GM18498 (cell line): ENCODE measurements at regions not wholly inside any gene's neighbourhood (a gene's known extent, or its start where the extent isn't known, plus 50 kb on each side); places are given as distances from the start of the nearest gene placed in this dataset.

Experiments used
- ATAC-seq: cut with Tn5 transposase; IDR thresholded peaks from one replicate; pipeline ENCODE4 v1.9.1; 2021; ENCODE audit warnings: mild to moderate bottlenecking, moderate library complexity; ENCODE audit not compliant: unreplicated experiment

- no peak for ATAC-seq
These were observed 556.9 kb upstream of the SETBP1 start for GRCh38 chr18:44123743-44124142.

- ATAC-seq, result no peak
These were observed 555.2 kb upstream of the SETBP1 start for GRCh38 chr18:44125446-44125845.

GRCh38 chr18:44126598-44126997 lies 554.1 kb upstream of the SETBP1 start:
- ATAC-seq, result no peak

GRCh38 chr18:44128365-44128764 lies 552.3 kb upstream of the SETBP1 start:
- no peak for ATAC-seq

- ATAC-seq, result no peak
These were observed 550.2 kb upstream of the SETBP1 start for GRCh38 chr18:44130376-44130942.

GRCh38 chr18:44133483-44133882 lies 547.2 kb upstream of the SETBP1 start:
- ATAC-seq, result no peak

- no peak for ATAC-seq
These were observed 546.2 kb upstream of the SETBP1 start for GRCh38 chr18:44134447-44134846.

- ATAC-seq, result no peak
These were observed 544.9 kb upstream of the SETBP1 start for GRCh38 chr18:44135741-44136140.

GRCh38 chr18:44136326-44136725 lies 544.4 kb upstream of the SETBP1 start:
- no peak for ATAC-seq

- no peak for ATAC-seq
These were observed 537.6 kb upstream of the SETBP1 start for GRCh38 chr18:44143072-44143471.

GRCh38 chr18:44149706-44150105 lies 531.0 kb upstream of the SETBP1 start:
- ATAC-seq, result no peak

- ATAC-seq, result no peak
These were observed 526.7 kb upstream of the SETBP1 start for GRCh38 chr18:44153981-44154380.

GRCh38 chr18:44156126-44156525 lies 524.6 kb upstream of the SETBP1 start:
- ATAC-seq, result no peak

- no peak for ATAC-seq
These were observed 523.8 kb upstream of the SETBP1 start for GRCh38 chr18:44156776-44157335.

GRCh38 chr18:44170208-44170880 lies 510.3 kb upstream of the SETBP1 start:
- no peak for ATAC-seq

- no peak for ATAC-seq
These were observed 509.4 kb upstream of the SETBP1 start for GRCh38 chr18:44171301-44171700.

GRCh38 chr18:44175891-44176290 lies 504.8 kb upstream of the SETBP1 start:
- ATAC-seq, result no peak

GRCh38 chr18:44178476-44178875 lies 502.2 kb upstream of the SETBP1 start:
- no peak for ATAC-seq

- ATAC-seq, result no peak
These were observed 501.0 kb upstream of the SETBP1 start for GRCh38 chr18:44179693-44180092.

GRCh38 chr18:44180683-44181082 lies 500.0 kb upstream of the SETBP1 start:
- no peak for ATAC-seq

- ATAC-seq, result no peak
These were observed 498.5 kb upstream of the SETBP1 start for GRCh38 chr18:44181951-44182747.

- ATAC-seq, result no peak
These were observed 494.7 kb upstream of the SETBP1 start for GRCh38 chr18:44186001-44186400.
